ENCODE measurements at regions not wholly inside any gene's neighbourhood (a gene's known extent, or its start where the extent isn't known, plus 50 kb on each side); places are given as distances from the start of the nearest gene placed in this dataset.
"Not testable (repeated sequence)": the region's sequence is repeated elsewhere in the genome, so short reads cannot be mapped to it uniquely, and the experiment has no call there.

GRCh38 chr3:154973851-154974250, 106.3 kb upstream of the MME start:
- DNase-seq: no peak

- DNase-seq: no peak
These were observed 107.2 kb upstream of the MME start for GRCh38 chr3:154972951-154973350.

- no peak for DNase-seq
These were observed 108.3 kb upstream of the MME start for GRCh38 chr3:154971771-154972326.

DNA sequence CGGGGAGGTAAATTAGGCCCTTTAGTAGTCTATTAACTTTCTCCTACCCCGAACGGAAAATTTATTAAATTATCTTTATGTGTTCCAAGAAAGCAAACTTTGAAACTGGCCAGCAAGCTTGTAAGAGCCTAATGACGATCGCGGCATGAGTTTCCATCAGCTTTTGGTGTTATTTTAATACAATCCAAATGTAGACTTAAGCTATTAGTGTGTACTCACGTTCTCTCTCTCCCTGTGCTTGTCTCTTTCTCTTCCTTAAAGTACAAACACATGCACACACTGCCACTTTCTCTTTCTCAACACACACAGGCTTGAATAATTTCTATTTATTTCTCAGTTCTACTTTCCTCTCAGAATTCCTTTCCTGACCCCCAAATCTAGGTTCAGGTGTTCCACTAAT, 108.8 kb upstream of the MME start:
- no peak for DNase-seq

GRCh38 chr3:154970797-154971196, 109.3 kb upstream of the MME start:
- no peak for DNase-seq

GRCh38 chr3:154969366-154969765, 110.8 kb upstream of the MME start:
- DNase-seq: no peak

- no peak for DNase-seq
These were observed 113.0 kb upstream of the MME start for GRCh38 chr3:154967090-154967489.

- DNase-seq: no peak
These were observed 123.3 kb upstream of the MME start for GRCh38 chr3:154956815-154957214.

- no peak for DNase-seq
These were observed 124.1 kb upstream of the MME start for GRCh38 chr3:154955907-154956533.

- no peak for DNase-seq
These were observed 125.4 kb upstream of the MME start for GRCh38 chr3:154954757-154955156.

DNA sequence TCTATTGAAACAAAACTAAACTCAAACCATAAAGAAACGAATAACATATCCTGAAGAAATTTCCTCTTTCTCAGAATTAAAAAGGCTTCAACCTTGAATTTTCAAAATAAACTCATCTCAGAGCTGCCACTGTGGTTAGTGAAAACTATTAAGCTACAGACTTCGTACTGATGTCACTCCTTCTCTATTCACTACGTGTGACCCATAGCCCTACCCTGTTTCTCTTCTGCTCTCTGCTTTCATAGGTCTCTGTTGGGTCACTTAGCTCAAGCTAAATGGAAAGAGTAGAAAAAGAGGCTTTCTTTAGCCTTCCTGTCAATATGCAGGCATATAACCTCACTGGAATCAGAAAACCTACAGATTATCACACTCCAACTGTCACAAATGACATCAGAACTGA, 126.6 kb upstream of the MME start:
- no peak for DNase-seq

DNA sequence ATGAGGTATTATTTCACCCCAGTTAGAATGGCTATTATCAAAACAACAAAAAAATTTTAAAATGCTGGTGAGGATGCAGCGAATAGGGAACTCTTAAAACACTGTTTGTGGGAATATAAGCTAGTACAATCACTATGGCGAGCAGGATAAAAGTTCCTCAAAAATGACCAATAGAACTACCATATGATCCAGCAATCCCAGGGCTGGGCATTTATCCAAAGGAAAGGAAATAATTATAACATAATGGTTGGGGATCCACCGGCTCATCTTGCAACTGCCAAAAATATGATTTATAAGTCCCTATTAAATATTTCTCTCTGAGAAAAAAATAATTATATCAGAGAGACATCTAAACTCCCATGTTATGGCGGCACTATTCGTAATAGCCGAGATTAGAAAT, 127.6 kb upstream of the MME start:
- no peak for DNase-seq

GRCh38 chr3:154943981-154944380, 136.1 kb upstream of the MME start:
- DNase-seq: no peak

DNA sequence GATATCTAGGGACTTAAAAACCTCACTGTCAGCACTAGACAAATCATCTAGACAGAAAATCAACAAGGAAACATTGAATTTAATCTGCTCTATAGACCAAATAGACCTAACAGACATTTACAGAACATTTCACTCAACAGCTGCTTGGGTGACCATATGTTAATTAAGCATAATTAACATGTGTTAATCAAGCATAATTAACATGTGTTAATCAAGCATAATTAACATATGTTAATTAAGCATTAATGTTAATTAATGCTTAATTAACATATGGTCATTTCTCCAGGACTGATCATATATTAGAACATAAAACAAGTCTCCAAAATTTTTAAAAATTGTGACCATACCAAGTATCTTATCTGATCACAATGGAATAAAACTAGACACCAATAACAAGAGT, 137.3 kb upstream of the MME start:
- DNase-seq: no peak

DNA sequence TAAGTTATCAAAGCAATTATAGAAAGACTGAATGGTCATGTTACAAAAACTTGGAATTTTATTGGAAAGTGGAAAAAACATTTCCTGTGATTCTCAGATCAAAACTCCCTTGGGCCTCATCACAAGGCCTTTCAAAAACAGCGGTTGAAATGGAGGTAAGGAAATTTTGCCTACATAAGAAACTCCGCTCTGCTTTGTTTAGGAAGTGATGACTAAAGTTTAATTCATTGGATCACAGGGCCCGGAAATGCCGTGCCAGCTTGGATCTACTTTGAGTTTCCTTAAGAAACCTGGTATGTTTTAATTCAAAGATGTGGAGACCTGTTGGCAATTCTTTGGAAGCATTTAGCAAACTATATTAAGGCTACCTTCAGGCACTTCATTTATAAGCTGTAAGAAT, 143.9 kb upstream of the MME start:
- DNase-seq: no peak

GRCh38 chr3:154933581-154933980, 146.5 kb upstream of the MME start:
- DNase-seq: no peak

- DNase-seq: no peak
These were observed 147.5 kb upstream of the MME start for GRCh38 chr3:154932633-154933032.

DNA sequence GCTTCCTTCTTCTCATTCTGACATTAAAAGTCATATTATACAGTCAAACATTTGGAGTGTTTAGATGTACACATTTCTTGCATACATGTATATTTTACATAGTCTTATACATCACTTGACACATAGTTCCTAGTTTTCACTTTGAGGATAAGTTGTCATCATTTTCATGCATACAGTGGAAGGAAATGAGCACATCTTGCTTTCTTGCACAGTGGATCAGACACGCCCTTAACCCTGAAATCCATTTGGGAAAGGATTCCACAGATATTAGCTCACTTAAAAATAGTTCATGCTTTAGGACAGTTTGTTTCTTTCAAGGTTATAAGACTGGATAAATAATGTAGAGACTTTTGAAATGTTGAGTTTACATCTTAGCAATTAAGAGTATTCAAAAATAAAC, 148.6 kb upstream of the MME start:
- no peak for DNase-seq

GRCh38 chr3:154926721-154927120, 153.4 kb upstream of the MME start:
- DNase-seq: no peak

DNA sequence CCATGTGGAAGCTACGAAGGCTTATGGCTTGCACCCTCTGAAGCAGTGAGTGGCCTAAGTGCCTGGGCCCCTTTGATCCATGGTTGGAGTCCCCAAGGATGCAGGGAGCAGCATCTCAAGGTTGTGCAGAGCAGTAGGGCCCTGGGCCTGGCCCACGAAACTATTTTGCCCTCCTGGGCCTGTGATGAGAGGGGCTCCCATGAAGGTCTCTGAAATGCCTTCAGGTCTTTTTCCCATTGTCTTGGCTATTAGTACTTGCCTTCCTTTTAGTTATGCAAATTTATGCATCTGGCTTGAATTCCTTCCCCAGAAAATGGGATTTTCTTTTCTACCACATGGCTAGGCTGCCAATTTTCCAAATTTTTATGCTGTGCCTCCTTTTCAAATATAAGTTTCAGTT, 158.8 kb upstream of the MME start:
- DNase-seq: no peak

DNA sequence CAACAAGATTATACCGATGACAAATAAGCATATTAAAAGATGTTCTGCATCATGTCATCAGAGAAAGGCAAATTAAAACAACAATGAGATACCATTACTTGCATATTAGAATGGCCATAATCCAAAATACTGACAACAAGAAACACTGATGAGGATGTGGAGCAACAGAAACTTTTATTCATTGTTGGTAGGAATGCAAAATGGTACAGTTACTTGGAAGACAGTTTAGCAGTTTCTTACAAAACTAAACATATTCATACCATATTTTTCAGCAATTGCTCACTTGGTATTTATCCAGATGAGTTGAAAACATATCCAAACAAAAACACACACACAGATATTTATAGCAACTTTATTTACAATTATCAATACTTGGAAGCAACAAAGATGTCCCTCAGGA, 160.9 kb upstream of the MME start:
- no peak for DNase-seq

GRCh38 chr3:154904328-154904727, 175.8 kb upstream of the MME start:
- DNase-seq: peak; percentile 0 to 9

- DNase-seq: not testable (repeated sequence)
These were observed 177.6 kb upstream of the MME start for GRCh38 chr3:154902495-154902894.

- DNase-seq: no peak
These were observed 178.8 kb upstream of the MME start for GRCh38 chr3:154901278-154901677.

- no peak for DNase-seq
These were observed 179.3 kb upstream of the MME start for GRCh38 chr3:154900816-154901215.
